Activated B cell treated with CpG ODN at 0.5 μM for 24 hours (primary cell): ENCODE measurements at regions not wholly inside any gene's neighbourhood (a gene's known extent, or its start where the extent isn't known, plus 50 kb on each side); places are given as distances from the start of the nearest gene placed in this dataset.

Experiments used
- ATAC-seq: fragments of 200-7000 bp; cut with Tn5 transposase; one replicate; pipeline ENCODE4 v1.10.0; 2021; ENCODE audit warnings: low read depth, mild to moderate bottlenecking, moderate library complexity
- CTCF ChIA-PET: fragments of 350-600 bp; sonication (Branson Sonifier 250); formaldehyde crosslinking; loops from one replicate; lab custom pipeline; 2021; ENCODE audit warnings: antibody characterized with exemption; lab: Charles Lee
- POLR2A ChIA-PET: fragments of 350-600 bp; sonication (Branson Sonifier 250); formaldehyde crosslinking; loops from one replicate; lab custom pipeline; 2021; ENCODE audit warnings: antibody characterized with exemption; lab: Charles Lee
- DNase-seq: peaks from one replicate; pipeline ENCODE4 v3.0.0; 2022
- H3K27ac Mint-ChIP-seq: one replicate; pipeline ENCODE4 v1.8.0; 2020; ENCODE audit warnings: mixed read lengths
- H3K27me3 Mint-ChIP-seq: one replicate; pipeline ENCODE4 v1.8.0; 2021; ENCODE audit warnings: mixed read lengths
- H3K36me3 Mint-ChIP-seq: one replicate; pipeline ENCODE4 v1.8.0; 2021; ENCODE audit warnings: low read depth, mixed read lengths
- H3K4me1 Mint-ChIP-seq: one replicate; pipeline ENCODE4 v1.8.0; 2021; ENCODE audit warnings: mixed read lengths
- H3K4me3 Mint-ChIP-seq: one replicate; pipeline ENCODE4 v1.8.0; 2020; ENCODE audit warnings: mild to moderate bottlenecking, mixed read lengths
- H3K9me3 Mint-ChIP-seq: one replicate; pipeline ENCODE4 v1.8.0; 2020; ENCODE audit warnings: mixed read lengths
- CTCF ChIP-seq: fragments of 200-600 bp; IDR thresholded peaks from one replicate; pipeline ENCODE4 v1.8.0; 2022; ENCODE audit warnings: antibody characterized with exemption, mild to moderate bottlenecking
- intact Hi-C: fragments of 100-400 bp; cut with micrococcal nuclease; formaldehyde crosslinking; loops from one replicate; pipeline ENCODE4 v1.15.1; 2024

GRCh38 chr10:131845505-131846239 is 55.1 kb upstream of the PPP2R2D start:
- CTCF ChIA-PET: no interaction called here
- H3K27ac Mint-ChIP-seq: no peak overlapping the region
- H3K27me3 Mint-ChIP-seq: no peaks in the 10 kb centered on the region
- no peak for TF ChIP-seq CTCF
- intact Hi-C loops: no loop called here
- no peak for ATAC-seq
- H3K4me3 Mint-ChIP-seq: no peak overlapping the region
- H3K36me3 Mint-ChIP-seq: no peaks in the 10 kb centered on the region
- no peaks in the 10 kb centered on the region for H3K4me1 Mint-ChIP-seq
- no peak for DNase-seq
- POLR2A ChIA-PET: no interaction called here
- H3K9me3 Mint-ChIP-seq: no peaks in the 10 kb centered on the region

- ATAC-seq (no peak), DNase-seq (no peak)
- ChIA-PET CTCF (no interaction called here), POLR2A (no interaction called here)
- no peak overlapping the region for H3K4me3 Mint-ChIP-seq
- intact Hi-C loops: no loop called here
- TF ChIP-seq CTCF: no peak
- no peaks in the 10 kb centered on the region for H3K4me1 Mint-ChIP-seq
- H3K27ac Mint-ChIP-seq: no peak overlapping the region
- H3K9me3 Mint-ChIP-seq: no peaks in the 10 kb centered on the region
- H3K27me3 Mint-ChIP-seq: no peaks in the 10 kb centered on the region
- H3K36me3 Mint-ChIP-seq: no peaks in the 10 kb centered on the region
These were observed 54.3 kb upstream of the PPP2R2D start for GRCh38 chr10:131846240-131847101.

GRCh38 chr10:131847241-131847783 is 53.5 kb upstream of the PPP2R2D start:
- CTCF ChIA-PET: no interaction called here
- ATAC-seq: no peak
- POLR2A ChIA-PET: no interaction called here
- Mint-ChIP-seq H3K4me1 (no peaks in the 10 kb centered on the region), H3K36me3 (no peaks in the 10 kb centered on the region), H3K27me3 (no peaks in the 10 kb centered on the region), H3K27ac (no peak overlapping the region), H3K4me3 (no peak overlapping the region), H3K9me3 (no peaks in the 10 kb centered on the region)
- intact Hi-C loops: no loop called here
- no peak for TF ChIP-seq CTCF
- no peak for DNase-seq

- ATAC-seq (no peak), DNase-seq (no peak)
- H3K4me1 Mint-ChIP-seq: no peaks in the 10 kb centered on the region
- CTCF ChIA-PET: no interaction called here
- no peak for TF ChIP-seq CTCF
- no peaks in the 10 kb centered on the region for H3K27me3 Mint-ChIP-seq
- H3K36me3 Mint-ChIP-seq: no peaks in the 10 kb centered on the region
- POLR2A ChIA-PET: no interaction called here
- no peak overlapping the region for H3K27ac Mint-ChIP-seq
- no peak overlapping the region for H3K4me3 Mint-ChIP-seq
- H3K9me3 Mint-ChIP-seq: no peaks in the 10 kb centered on the region
- intact Hi-C loops: no loop called here
These were observed 52.5 kb upstream of the PPP2R2D start for GRCh38 chr10:131848296-131848695.
